Retinal pigment epithelial cell (primary cell): ENCODE measurements at regions not wholly inside any gene's neighbourhood (a gene's known extent, or its start where the extent isn't known, plus 50 kb on each side); places are given as distances from the start of the nearest gene placed in this dataset.

Experiments
- DNase-seq: peaks from one replicate; pipeline ENCODE4 v3.0.0-alpha.2; 2010; ENCODE audit warnings: low read depth
- H3K4me3 ChIP-seq: 2 replicates; pipeline ENCODE4 v1.5.1; 2011; ENCODE audit warnings: mild to moderate bottlenecking, low read length, control low read depth, moderate library complexity
- TF ChIP-seq, protein P1 (sequence below): conservative IDR thresholded peaks from 2 replicates; pipeline ENCODE4 v1.5.1; 2011; ENCODE audit warnings: low read depth, low read length, control low read depth, inconsistent platforms

DNA sequence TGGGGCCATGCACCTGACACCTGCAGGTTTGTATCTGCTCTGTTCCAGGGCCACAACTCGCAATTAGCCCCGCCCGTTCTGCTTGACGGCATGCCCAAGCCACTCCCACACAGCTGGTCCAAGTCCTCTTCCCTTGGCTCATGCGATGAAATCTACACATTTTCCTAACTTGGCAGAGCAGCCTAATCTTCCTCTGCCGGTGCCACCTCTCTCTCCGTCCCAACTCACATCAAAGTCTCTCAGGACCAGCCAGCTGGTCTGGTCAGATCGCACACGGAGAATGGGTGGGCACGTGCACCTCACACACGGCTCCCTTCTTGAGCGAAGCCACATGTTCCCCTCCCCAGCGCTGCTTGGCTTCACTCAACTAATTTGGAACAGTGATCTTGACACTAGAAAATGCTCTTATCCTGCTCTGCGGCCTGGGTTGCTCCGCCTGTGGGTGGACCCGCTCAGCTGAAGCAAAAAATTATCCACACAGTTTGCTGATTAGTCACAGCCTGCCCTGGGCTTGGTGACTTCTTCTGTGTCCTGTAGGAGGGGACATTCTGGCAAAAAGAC is 176.7 kb downstream of the NRP2 start:
- TF ChIP-seq, protein P1, sequence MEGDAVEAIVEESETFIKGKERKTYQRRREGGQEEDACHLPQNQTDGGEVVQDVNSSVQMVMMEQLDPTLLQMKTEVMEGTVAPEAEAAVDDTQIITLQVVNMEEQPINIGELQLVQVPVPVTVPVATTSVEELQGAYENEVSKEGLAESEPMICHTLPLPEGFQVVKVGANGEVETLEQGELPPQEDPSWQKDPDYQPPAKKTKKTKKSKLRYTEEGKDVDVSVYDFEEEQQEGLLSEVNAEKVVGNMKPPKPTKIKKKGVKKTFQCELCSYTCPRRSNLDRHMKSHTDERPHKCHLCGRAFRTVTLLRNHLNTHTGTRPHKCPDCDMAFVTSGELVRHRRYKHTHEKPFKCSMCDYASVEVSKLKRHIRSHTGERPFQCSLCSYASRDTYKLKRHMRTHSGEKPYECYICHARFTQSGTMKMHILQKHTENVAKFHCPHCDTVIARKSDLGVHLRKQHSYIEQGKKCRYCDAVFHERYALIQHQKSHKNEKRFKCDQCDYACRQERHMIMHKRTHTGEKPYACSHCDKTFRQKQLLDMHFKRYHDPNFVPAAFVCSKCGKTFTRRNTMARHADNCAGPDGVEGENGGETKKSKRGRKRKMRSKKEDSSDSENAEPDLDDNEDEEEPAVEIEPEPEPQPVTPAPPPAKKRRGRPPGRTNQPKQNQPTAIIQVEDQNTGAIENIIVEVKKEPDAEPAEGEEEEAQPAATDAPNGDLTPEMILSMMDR = no peak
- no peak for DNase-seq
- H3K4me3 ChIP-seq = no peak overlapping the region

DNA sequence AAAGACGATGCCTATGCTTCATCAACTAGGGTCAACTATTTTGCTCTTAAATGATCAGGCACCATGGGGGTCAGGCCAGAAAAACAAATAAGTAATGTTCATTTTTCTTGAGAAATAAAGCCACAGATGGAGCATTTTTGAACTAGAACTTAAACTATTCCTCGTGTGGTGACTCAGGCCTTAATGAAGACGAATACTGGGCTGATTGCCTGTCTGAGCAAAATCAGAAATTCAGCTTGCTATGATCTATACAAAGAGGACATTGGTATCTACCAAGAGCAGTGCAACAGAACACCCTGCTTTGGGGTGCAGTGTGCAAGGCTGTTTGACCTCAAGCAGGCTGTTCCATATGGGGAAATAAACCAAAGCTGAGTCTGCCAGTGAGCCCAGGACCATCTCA is 176.0 kb downstream of the NRP2 start:
- TF ChIP-seq, protein P1 = no peak
- no peak for DNase-seq
- no peak overlapping the region for H3K4me3 ChIP-seq

DNA sequence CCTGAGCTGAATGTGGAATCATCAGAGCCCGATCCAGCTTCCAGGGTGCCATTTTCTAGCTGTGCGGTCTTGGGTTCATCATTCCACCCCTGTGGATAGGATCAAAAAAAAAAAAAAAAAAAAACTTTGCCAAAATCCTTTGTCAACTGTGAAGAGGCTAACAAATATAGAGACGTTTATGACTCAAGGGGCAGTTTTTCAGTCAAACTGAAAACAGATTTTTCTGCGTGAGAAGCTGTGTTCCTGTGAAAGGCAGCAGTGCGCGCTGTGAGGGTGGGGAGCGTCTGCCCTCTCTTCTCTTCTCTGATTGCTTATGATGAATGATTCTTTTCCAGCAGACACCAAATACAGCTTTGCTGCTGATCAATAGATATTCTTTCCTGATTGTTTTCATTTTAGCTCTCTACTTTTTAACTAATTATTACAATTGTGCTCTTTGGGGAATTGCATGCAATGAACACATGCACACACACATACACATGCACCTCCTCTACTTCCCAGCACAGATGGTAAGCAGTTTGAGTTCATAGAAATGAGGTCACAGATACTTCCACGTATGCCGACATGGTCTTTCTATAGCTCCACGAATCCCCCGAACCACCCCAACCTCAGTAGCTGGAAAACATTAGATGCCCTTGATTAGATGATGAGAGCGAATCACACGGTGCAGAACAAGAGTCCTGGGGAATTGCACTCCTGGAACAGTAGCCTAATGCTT is 175.4 kb downstream of the NRP2 start:
- TF ChIP-seq, protein P1 = no peak
- DNase-seq = no peak
- H3K4me3 ChIP-seq = no peak overlapping the region

DNA sequence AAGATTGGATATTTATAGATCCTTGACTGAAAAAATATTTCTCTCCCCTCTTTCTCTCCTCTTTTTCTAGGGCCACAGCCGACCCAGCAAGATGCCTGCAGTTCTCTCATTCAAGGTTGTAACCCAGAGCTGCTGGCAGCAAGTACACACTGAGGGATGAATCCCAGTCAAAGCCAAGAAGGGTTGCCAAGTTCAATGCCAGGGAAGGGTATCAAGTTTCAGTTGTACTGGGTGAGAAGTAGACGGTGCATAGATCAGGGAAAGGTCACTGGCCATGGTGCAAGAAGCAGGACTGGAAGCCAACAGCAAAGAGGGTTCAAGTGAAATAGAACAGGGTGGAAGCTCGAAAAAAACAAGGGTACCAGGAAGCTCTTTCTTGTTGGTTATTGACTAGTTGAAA is 170.2 kb downstream of the NRP2 start:
- DNase-seq = no peak
- H3K4me3 ChIP-seq = no peak overlapping the region
- TF ChIP-seq, protein P1 = no peak

DNA sequence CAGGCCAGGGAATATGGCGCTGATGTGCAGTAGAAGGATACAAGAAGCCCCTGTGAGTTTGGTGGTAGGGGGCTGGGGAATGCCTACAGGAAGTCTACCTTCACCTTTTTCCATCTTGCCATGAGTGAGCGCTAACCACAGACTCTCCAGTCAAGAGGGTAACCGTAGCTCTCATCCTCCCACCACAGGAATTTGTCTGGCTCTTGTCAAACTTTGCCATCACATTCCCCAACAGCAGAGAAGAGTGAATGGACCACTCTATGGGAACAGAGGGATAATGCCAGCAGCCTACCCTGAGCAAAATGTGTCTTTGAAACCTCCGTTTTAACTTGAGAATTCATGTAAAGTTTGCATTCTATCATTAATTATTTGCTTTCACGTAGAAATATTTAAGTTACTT is 168.3 kb downstream of the NRP2 start:
- no peak overlapping the region for H3K4me3 ChIP-seq
- DNase-seq = no peak
- TF ChIP-seq, protein P1 = no peak

DNA sequence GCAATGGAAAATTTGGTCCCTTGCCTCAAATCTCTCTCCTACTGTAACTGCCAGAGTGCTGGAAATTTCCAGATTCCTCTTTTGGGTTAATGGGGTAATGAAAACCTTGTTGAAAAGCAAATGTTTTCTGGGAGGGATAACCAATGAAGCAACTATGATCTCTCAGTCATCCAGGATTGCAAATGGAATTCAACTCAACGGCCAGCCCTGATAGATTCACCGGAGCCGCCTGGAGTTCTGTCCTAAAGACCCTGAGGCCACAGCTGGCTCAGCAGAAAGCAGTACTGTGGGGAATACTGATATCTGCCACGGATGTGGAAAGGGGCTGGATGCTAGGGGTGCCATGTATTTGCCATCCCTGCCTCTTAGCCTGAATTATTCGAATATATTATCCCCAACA is 167.8 kb downstream of the NRP2 start:
- TF ChIP-seq, protein P1 = no peak

DNA sequence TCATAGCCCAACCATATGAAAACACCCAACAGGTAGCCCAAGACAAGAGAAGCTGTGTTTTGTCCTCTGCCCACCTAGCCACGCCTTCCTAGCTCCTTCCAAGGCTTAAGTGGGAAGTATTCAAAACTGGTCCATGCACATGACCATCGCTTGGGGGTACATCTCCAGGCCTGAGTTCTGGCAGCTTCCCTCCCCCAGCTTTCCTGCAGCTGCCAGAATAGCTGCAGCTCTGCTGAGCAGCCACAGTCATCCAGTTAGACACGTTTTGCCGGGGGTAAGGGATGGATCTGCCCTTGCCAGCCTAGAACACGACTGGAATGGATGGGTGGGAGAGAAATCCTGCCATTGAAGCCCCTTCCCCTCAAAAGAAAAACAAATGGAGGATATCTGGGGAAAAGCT is 166.8 kb downstream of the NRP2 start:
- TF ChIP-seq, protein P1 = no peak
- DNase-seq = no peak
- H3K4me3 ChIP-seq = no peak overlapping the region

More for the DNA sequence above, 167.8 kb downstream of the NRP2 start:
- H3K4me3 ChIP-seq = no peak overlapping the region
- no peak for DNase-seq
